GM21529 (cell line): ENCODE measurements at regions not wholly inside any gene's neighbourhood (a gene's known extent, or its start where the extent isn't known, plus 50 kb on each side); places are given as distances from the start of the nearest gene placed in this dataset.
"Not testable (repeated sequence)": the region's sequence is repeated elsewhere in the genome, so short reads cannot be mapped to it uniquely, and the experiment has no call there.

Experiments used
- ATAC-seq: cut with Tn5 transposase; IDR thresholded peaks from one replicate; pipeline ENCODE4 v1.9.1; 2021; ENCODE audit not compliant: unreplicated experiment

- no peak for ATAC-seq
These were observed 269.4 kb downstream of the AMY1C start for GRCh38 chr1:104018922-104019674.

GRCh38 chr1:104019675-104020049 is 270.0 kb downstream of the AMY1C start:
- ATAC-seq = no peak

GRCh38 chr1:104028416-104029035 is 278.8 kb downstream of the AMY1C start:
- ATAC-seq = no peak

GRCh38 chr1:104029456-104029970 is 279.8 kb downstream of the AMY1C start:
- no peak for ATAC-seq

- ATAC-seq = no peak
These were observed 307.1 kb downstream of the AMY1C start for GRCh38 chr1:104056786-104057185.

- ATAC-seq = not testable (repeated sequence)
These were observed 307.7 kb downstream of the AMY1C start for GRCh38 chr1:104057219-104057898.

- ATAC-seq = not testable (repeated sequence)
These were observed 311.9 kb downstream of the AMY1C start for GRCh38 chr1:104061637-104062036.

GRCh38 chr1:104064399-104064798 is 314.7 kb downstream of the AMY1C start:
- ATAC-seq = no peak

- no peak for ATAC-seq
These were observed 323.2 kb downstream of the AMY1C start for GRCh38 chr1:104072915-104073371.

GRCh38 chr1:104073463-104073902 is 323.8 kb downstream of the AMY1C start:
- ATAC-seq = no peak

- ATAC-seq = no peak
These were observed 332.5 kb downstream of the AMY1C start for GRCh38 chr1:104082221-104082620.

- ATAC-seq = no peak
These were observed 334.7 kb downstream of the AMY1C start for GRCh38 chr1:104084380-104084779.

- no peak for ATAC-seq
These were observed 343.0 kb downstream of the AMY1C start for GRCh38 chr1:104092698-104093097.

GRCh38 chr1:104098837-104099236 is 349.1 kb downstream of the AMY1C start:
- no peak for ATAC-seq

- ATAC-seq = no peak
These were observed 350.4 kb downstream of the AMY1C start for GRCh38 chr1:104100115-104100514.

GRCh38 chr1:104105465-104105864 is 355.8 kb downstream of the AMY1C start:
- no peak for ATAC-seq

GRCh38 chr1:104120525-104120924 is 370.8 kb downstream of the AMY1C start:
- ATAC-seq = no peak

- ATAC-seq = no peak
These were observed 371.6 kb downstream of the AMY1C start for GRCh38 chr1:104121271-104121670.

- no peak for ATAC-seq
These were observed 375.6 kb downstream of the AMY1C start for GRCh38 chr1:104125266-104125665.

- no peak for ATAC-seq
These were observed 376.3 kb downstream of the AMY1C start for GRCh38 chr1:104125970-104126369.

GRCh38 chr1:104132382-104132973 is 382.8 kb downstream of the AMY1C start:
- ATAC-seq = peak; percentile 76
